Spleen (tissue), 7 donors: ENCODE measurements at regions not wholly inside any gene's neighbourhood (a gene's known extent, or its start where the extent isn't known, plus 50 kb on each side); places are given as distances from the start of the nearest gene placed in this dataset.

Experiments used
- CTCF ChIP-seq, 11 experiments: fragments of 200-600 bp in 7 of 11; fragments of 450-650 bp in 4 of 11; sonication (generic) in 4 of 11; IDR thresholded peaks in 8 of 11; conservative IDR thresholded peaks in 3 of 11; 1 replicate in 7 of 11; 2 replicates in 4 of 11; pipeline versions ENCODE4 v1.4.0 to v1.8.0; 2016 to 2021; ENCODE audit warnings: antibody characterized with exemption in 11 of 11, inconsistent platforms in 4 of 11, mild to moderate bottlenecking in 1 of 11
- POLR2A ChIP-seq, 3 donors: fragments of 450-650 bp; IDR thresholded peaks; one replicate each; pipeline ENCODE4 v1.5.1; 2017; ENCODE audit warnings: antibody characterized with exemption in 3 of 3, mild to moderate bottlenecking in 1 of 3
- POLR2AphosphoS5 ChIP-seq, 3 donors: sonication (generic); formaldehyde crosslinking; IDR thresholded peaks; one replicate each; pipeline ENCODE4 v1.5.1; 2017; ENCODE audit warnings: antibody characterized with exemption in 3 of 3
- donor health status: DM: no; HTN: no; CAD: no; lungs with moderate emphysema.
- donor health status: DM: no; HTN: no; CAD: no.
- donor health status: DM: no; HTN: no; CAD: no.

DNA sequence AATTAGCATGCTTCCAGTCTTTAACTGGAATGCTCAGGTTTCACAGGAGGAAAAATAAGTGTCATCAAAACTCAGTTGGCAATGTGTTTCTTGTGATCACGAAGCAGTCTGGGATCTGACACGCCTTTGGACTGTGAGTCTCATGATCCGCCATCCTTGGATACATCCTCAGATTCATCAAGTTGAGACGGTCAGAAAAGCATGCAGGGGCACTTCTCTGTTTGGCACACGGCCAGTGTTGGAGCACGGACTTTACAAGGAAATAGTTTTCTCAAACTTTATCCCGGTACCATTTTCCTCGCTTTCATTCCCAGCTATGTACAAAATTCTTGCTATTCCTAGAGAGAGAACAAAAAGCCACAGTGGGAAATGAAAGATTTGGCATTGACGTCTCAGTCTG, 88.4 kb upstream of the PARP11 start:
- TF ChIP-seq CTCF (IDR thresholded peaks at IDR 0.05 in 8 of 11, conservative IDR thresholded peaks at IDR 0.05 in 3 of 11) (no peak), POLR2AphosphoS5 (IDR thresholded peaks at IDR 0.05) (no peak), POLR2A (IDR thresholded peaks at IDR 0.05) (no peak)
